PC-3 (cell line): ENCODE measurements at regions not wholly inside any gene's neighbourhood (a gene's known extent, or its start where the extent isn't known, plus 50 kb on each side); places are given as distances from the start of the nearest gene placed in this dataset.
"Not testable (repeated sequence)": the region's sequence is repeated elsewhere in the genome, so short reads cannot be mapped to it uniquely, and the experiment has no call there.

Experiments used
- ATAC-seq: fragments of 200-7000 bp; cut with Tn5 transposase; 2 replicates; pipeline ENCODE4 v1.9.1; 2020; ENCODE audit warnings: mild to moderate bottlenecking, moderate library complexity
- BruUV-seq: library from RNA; stranded (reverse); fragments of 400-500 nt; replicated peaks from 2 replicates; lab custom pipeline; 2021; lab: Mats Ljungman, UMichigan
- CTCF ChIA-PET: fragments of 300-600 bp; sonication (Branson Sonifier 250); formaldehyde crosslinking; loops from one replicate; lab custom pipeline; 2022; ENCODE audit warnings: antibody characterized with exemption; lab: Charles Lee
- POLR2A ChIA-PET: fragments of 300-600 bp; sonication (Branson Sonifier 250); formaldehyde crosslinking; loops from one replicate; lab custom pipeline; 2022; ENCODE audit warnings: antibody characterized with exemption; ENCODE audit not compliant: unreplicated experiment; lab: Charles Lee
- DNase-seq: peaks from one replicate; pipeline ENCODE4 v3.0.0-alpha.2; 2015
- H2AFZ ChIP-seq: fragments of 300-600 bp; sonication (generic); 2 replicates; pipeline ENCODE4 v1.6.0; 2016; ENCODE audit warnings: antibody characterized with exemption, low read length
- H3F3A ChIP-seq: fragments of 300-600 bp; sonication (generic); one replicate; pipeline ENCODE4 v1.6.0; 2017; ENCODE audit warnings: antibody characterized with exemption, low read length, control low read depth, mild to moderate bottlenecking; ENCODE audit not compliant: unreplicated experiment
- H3K27ac ChIP-seq: fragments of 300-600 bp; sonication (generic); 2 replicates; pipeline ENCODE4 v1.5.1; 2016; ENCODE audit warnings: mild to moderate bottlenecking, low read length
- H3K27me3 ChIP-seq: fragments of 300-600 bp; sonication (generic); 2 replicates; pipeline ENCODE4 v1.6.1; 2016; ENCODE audit warnings: low read length, mixed read lengths
- H3K36me3 ChIP-seq: fragments of 300-600 bp; sonication (generic); 2 replicates; pipeline ENCODE4 v1.6.1; 2016; ENCODE audit warnings: low read depth, mixed run types, low read length, mixed read lengths
- H3K4me1 ChIP-seq: fragments of 300-600 bp; sonication (generic); 2 replicates; pipeline ENCODE4 v1.5.1; 2016; ENCODE audit warnings: low read length; ENCODE audit not compliant: insufficient read depth
- H3K4me2 ChIP-seq: fragments of 300-600 bp; sonication (generic); 2 replicates; pipeline ENCODE4 v1.6.0; 2016; ENCODE audit warnings: low read length
- H3K4me3 ChIP-seq: fragments of 300-600 bp; sonication (generic); 2 replicates; pipeline ENCODE4 v1.5.1; 2016; ENCODE audit warnings: mild to moderate bottlenecking, low read length, mixed read lengths
- H3K79me2 ChIP-seq: fragments of 300-600 bp; sonication (generic); 2 replicates; pipeline ENCODE4 v1.6.1; 2017; ENCODE audit warnings: low read length, mixed read lengths
- H3K9ac ChIP-seq: fragments of 300-600 bp; sonication (generic); 2 replicates; pipeline ENCODE4 v1.6.0; 2016; ENCODE audit warnings: mild to moderate bottlenecking, low read length
- H3K9me2 ChIP-seq: fragments of 300-600 bp; sonication (generic); replicated peaks from 2 replicates; pipeline ENCODE4 v1.6.1; 2016; ENCODE audit warnings: mixed run types, low read length, mixed read lengths
- H3K9me3 ChIP-seq: fragments of 300-600 bp; sonication (generic); 2 replicates; pipeline ENCODE4 v1.6.1; 2016; ENCODE audit warnings: low read length, mixed read lengths
- H4K20me1 ChIP-seq: fragments of 300-600 bp; sonication (generic); 2 replicates; pipeline ENCODE4 v1.6.1; 2016; ENCODE audit warnings: low read length, mixed read lengths
- intact Hi-C: fragments of 100-400 bp; cut with micrococcal nuclease; formaldehyde crosslinking; loops from 2 replicates; pipeline ENCODE4 v1.9.0; 2023

GRCh38 chr10:45902324-45902723 is 55.0 kb upstream of the AGAP4 start:
- BruUV-seq, H3K36me3 ChIP-seq, H3K27me3 ChIP-seq, POLR2A ChIA-PET, H2AFZ ChIP-seq, H3K9me2 ChIP-seq, H3K4me3 ChIP-seq, ATAC-seq, H3K9me3 ChIP-seq, H3K79me2 ChIP-seq, intact Hi-C loops, H3K4me2 ChIP-seq, H3K9ac ChIP-seq, H3K4me1 ChIP-seq, H3F3A ChIP-seq, H4K20me1 ChIP-seq, CTCF ChIA-PET, DNase-seq, H3K27ac ChIP-seq: not testable (repeated sequence)

GRCh38 chr10:45903614-45904013 is 56.3 kb upstream of the AGAP4 start:
- H3K27me3 ChIP-seq, H3K36me3 ChIP-seq, H3K4me1 ChIP-seq, H4K20me1 ChIP-seq, H3K9me3 ChIP-seq, BruUV-seq, ATAC-seq, H3F3A ChIP-seq, H2AFZ ChIP-seq, H3K79me2 ChIP-seq, H3K9me2 ChIP-seq, CTCF ChIA-PET, H3K4me2 ChIP-seq, H3K9ac ChIP-seq, H3K4me3 ChIP-seq, intact Hi-C loops, POLR2A ChIA-PET, H3K27ac ChIP-seq, DNase-seq: not testable (repeated sequence)

DNA sequence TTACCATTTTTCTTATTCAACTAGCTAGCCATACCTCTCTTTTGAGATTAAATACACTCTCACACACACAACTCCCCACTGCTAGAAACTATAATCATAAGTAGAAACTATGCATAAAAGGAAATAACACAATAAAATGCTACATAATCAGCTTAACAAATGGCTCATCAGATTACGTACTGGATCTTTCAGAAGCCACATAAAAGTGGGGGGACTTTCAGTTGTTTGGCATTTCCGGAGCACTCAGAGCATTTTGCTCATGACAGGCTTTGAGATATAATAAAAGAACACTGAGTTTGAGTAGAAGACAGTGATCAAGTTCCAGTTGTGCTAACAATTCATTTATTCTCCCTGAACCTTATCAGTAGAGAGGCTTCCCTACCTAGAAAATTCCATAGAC is 56.8 kb upstream of the AGAP4 start:
- H3K9me3 ChIP-seq, H3K4me3 ChIP-seq, H3F3A ChIP-seq, H3K9me2 ChIP-seq, H3K27ac ChIP-seq, H3K36me3 ChIP-seq, DNase-seq, intact Hi-C loops, H3K9ac ChIP-seq, POLR2A ChIA-PET, ATAC-seq, H2AFZ ChIP-seq, H3K4me2 ChIP-seq, BruUV-seq, H3K27me3 ChIP-seq, H3K4me1 ChIP-seq, H4K20me1 ChIP-seq, CTCF ChIA-PET, H3K79me2 ChIP-seq: not testable (repeated sequence)

DNA sequence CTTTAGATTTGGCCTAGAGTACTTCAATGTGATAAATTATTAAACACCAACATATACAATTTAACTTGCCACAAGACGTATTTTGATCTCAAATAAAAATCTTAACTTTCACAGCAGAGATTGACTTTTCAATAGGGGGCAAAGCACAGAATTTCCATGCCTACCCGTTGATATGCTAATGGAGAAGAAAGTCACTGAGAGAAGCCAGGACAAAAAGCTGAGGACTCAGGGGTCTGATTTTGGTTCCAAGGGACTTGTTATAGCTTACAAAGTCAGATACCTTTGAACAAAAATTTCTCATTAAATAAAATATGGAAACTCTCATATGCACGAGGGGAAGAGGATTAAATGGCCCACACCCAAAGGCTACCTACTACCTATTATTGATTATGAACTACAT is 59.1 kb upstream of the TIMM23 start:
- H3K4me1 ChIP-seq, H3K9me3 ChIP-seq, H3K27me3 ChIP-seq, H2AFZ ChIP-seq, H3K36me3 ChIP-seq, ATAC-seq, CTCF ChIA-PET, BruUV-seq, intact Hi-C loops, H4K20me1 ChIP-seq, H3K9me2 ChIP-seq, POLR2A ChIA-PET, H3K79me2 ChIP-seq, H3K4me3 ChIP-seq, H3K27ac ChIP-seq, DNase-seq, H3K4me2 ChIP-seq, H3F3A ChIP-seq, H3K9ac ChIP-seq: not testable (repeated sequence)

DNA sequence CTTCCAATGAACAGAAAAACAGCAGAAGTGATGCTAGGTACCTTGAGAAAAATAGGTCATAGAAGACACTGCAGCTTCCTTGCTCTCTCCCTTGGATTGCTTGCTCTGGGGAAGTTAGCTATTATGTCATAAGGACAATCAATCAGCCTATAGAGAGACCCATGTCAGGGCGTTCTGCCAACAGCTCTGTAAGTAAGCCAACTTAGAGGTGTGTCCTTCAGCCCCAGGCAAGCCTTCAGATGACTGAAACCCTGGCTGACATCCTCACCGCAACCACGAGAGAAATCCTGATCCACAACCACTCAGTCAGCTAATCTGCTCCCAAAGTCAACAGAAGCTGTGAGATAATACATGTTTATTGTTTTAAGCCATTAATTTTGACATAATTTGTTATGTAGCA is 57.5 kb upstream of the TIMM23 start:
- H3K36me3 ChIP-seq, H2AFZ ChIP-seq, H3K4me2 ChIP-seq, intact Hi-C loops, H3K27me3 ChIP-seq, DNase-seq, BruUV-seq, H3K79me2 ChIP-seq, H3K9me2 ChIP-seq, H3K9ac ChIP-seq, H3K4me1 ChIP-seq, H3K9me3 ChIP-seq, H3K27ac ChIP-seq, CTCF ChIA-PET, H3F3A ChIP-seq, H3K4me3 ChIP-seq, H4K20me1 ChIP-seq, POLR2A ChIA-PET: not testable (repeated sequence)
- peak; percentile 63 for ATAC-seq

DNA sequence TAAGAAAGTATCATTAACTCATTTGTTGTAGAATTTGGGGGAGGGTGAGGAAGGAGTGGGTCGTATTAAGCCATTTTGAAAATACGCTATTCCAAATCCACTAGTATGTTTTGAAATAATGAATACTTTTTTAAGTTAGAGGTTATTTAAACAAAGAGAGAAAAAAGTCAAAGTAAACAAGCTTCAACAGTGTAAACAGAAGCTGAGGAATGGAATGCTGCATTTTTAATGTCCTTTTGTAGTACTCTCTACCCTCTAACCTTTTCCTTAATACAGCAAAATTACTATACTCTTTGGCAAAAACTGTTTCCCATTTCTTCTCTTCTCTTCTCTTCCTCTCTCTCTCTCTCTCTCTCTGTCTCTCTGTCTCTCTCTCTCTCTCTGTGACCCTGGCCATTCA is 56.7 kb upstream of the TIMM23 start:
- H3K36me3 ChIP-seq, H3K27ac ChIP-seq, H3K4me3 ChIP-seq, CTCF ChIA-PET, H3K4me1 ChIP-seq, H3K79me2 ChIP-seq, H3K9me2 ChIP-seq, intact Hi-C loops, DNase-seq, H3K4me2 ChIP-seq, H3K9ac ChIP-seq, H4K20me1 ChIP-seq, H3F3A ChIP-seq, H2AFZ ChIP-seq, H3K9me3 ChIP-seq, POLR2A ChIA-PET, H3K27me3 ChIP-seq, BruUV-seq: not testable (repeated sequence)
- ATAC-seq: peak; percentile 92
